HL-60 (cell line): ENCODE measurements at regions not wholly inside any gene's neighbourhood (a gene's known extent, or its start where the extent isn't known, plus 50 kb on each side); places are given as distances from the start of the nearest gene placed in this dataset.

Source experiments
- CTCF ChIP-seq: IDR thresholded peaks from one replicate; pipeline ENCODE4 v1.5.1; 2011; ENCODE audit warnings: low read length, control low read depth, inconsistent platforms; ENCODE audit not compliant: insufficient read depth
- SPI1 ChIP-seq: IDR thresholded peaks from 2 replicates; pipeline ENCODE4 v1.6.1; 2012; ENCODE audit warnings: low read depth, mild to moderate bottlenecking, borderline replicate concordance
- TF ChIP-seq, protein P1 (sequence below): IDR thresholded peaks from 2 replicates; pipeline ENCODE4 v1.6.1; 2012; ENCODE audit warnings: low read depth; ENCODE audit not compliant: insufficient replicate concordance

DNA sequence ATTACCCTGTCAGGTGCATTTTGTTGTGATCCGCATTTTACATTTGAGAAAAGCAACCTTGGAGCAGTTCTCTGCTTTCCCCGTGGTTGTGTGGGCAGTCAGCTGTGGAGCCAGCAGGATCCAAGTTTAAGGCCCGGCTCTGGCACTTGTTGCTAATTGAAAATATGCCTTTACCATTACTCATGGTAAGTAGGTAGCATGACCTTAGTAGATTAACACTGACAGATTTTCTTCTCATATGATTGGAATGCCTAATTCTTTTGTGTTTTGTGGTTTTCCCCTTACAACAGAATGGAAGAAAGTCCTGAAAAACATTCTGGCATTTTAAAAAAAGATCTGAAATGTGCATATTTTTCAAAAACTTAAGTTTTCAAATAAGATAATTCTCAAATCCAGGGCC lies 246.5 kb upstream of the LRRN1 start:
- TF ChIP-seq CTCF (no peak), SPI1 (no peak)
- TF ChIP-seq, protein P1, sequence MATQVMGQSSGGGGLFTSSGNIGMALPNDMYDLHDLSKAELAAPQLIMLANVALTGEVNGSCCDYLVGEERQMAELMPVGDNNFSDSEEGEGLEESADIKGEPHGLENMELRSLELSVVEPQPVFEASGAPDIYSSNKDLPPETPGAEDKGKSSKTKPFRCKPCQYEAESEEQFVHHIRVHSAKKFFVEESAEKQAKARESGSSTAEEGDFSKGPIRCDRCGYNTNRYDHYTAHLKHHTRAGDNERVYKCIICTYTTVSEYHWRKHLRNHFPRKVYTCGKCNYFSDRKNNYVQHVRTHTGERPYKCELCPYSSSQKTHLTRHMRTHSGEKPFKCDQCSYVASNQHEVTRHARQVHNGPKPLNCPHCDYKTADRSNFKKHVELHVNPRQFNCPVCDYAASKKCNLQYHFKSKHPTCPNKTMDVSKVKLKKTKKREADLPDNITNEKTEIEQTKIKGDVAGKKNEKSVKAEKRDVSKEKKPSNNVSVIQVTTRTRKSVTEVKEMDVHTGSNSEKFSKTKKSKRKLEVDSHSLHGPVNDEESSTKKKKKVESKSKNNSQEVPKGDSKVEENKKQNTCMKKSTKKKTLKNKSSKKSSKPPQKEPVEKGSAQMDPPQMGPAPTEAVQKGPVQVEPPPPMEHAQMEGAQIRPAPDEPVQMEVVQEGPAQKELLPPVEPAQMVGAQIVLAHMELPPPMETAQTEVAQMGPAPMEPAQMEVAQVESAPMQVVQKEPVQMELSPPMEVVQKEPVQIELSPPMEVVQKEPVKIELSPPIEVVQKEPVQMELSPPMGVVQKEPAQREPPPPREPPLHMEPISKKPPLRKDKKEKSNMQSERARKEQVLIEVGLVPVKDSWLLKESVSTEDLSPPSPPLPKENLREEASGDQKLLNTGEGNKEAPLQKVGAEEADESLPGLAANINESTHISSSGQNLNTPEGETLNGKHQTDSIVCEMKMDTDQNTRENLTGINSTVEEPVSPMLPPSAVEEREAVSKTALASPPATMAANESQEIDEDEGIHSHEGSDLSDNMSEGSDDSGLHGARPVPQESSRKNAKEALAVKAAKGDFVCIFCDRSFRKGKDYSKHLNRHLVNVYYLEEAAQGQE = no peak
